ENCODE measurements at regions not wholly inside any gene's neighbourhood (a gene's known extent, or its start where the extent isn't known, plus 50 kb on each side); places are given as distances from the start of the nearest gene placed in this dataset.

- intact Hi-C loops (cut with DNase I): no loop called here
- no peaks in the 10 kb centered on the region for H3K27me3 ChIP-seq
- FAIRE-seq (no peak), ATAC-seq (no peak), DNase-seq (no peak)
- no peaks in the 10 kb centered on the region for H3K36me3 ChIP-seq
- no peaks in the 10 kb centered on the region for H3K9me3 ChIP-seq
- WGBS, 2 donors: 61 to 67% methylated on average over 3 of the region's 3 CpGs
- H3K4me1 ChIP-seq: no peaks in the 10 kb centered on the region
- TF ChIP-seq CTCF (IDR thresholded peaks at IDR 0.05): no peak
- no peak overlapping the region for H3K27ac ChIP-seq
- no peak overlapping the region for H3K4me3 ChIP-seq
Observed at GRCh38 chr16:76661691-76662235, 384.6 kb downstream of the CNTNAP4 start.

- no peak overlapping the region for H3K27ac ChIP-seq
- FAIRE-seq: no peak
Observed at GRCh38 chr16:76665571-76666275, 388.5 kb downstream of the CNTNAP4 start.

GRCh38 chr16:76668207-76668725 lies 391.1 kb downstream of the CNTNAP4 start:
- 80 to 87% methylated on average over 8 of the region's 8 CpGs for WGBS, 2 donors
- intact Hi-C loops (cut with DNase I): no loop called here
- Histone ChIP-seq H3K9me3 (no peaks in the 10 kb centered on the region), H3K4me3 (no peak overlapping the region), H3K36me3 (no peaks in the 10 kb centered on the region), H3K27ac (no peak overlapping the region), H3K4me1 (no peaks in the 10 kb centered on the region), H3K27me3 (no peaks in the 10 kb centered on the region)
- ATAC-seq (no peak), FAIRE-seq (no peak), DNase-seq (no peak)
- TF ChIP-seq CTCF (IDR thresholded peaks at IDR 0.05): no peak

More at GRCh38 chr16:76665571-76666275, 388.5 kb downstream of the CNTNAP4 start:
- ATAC-seq (no peak), DNase-seq (no peak)
- TF ChIP-seq CTCF (IDR thresholded peaks at IDR 0.05): no peak
- Histone ChIP-seq H3K4me1 (no peaks in the 10 kb centered on the region), H3K27me3 (no peaks in the 10 kb centered on the region), H3K9me3 (no peaks in the 10 kb centered on the region), H3K36me3 (no peaks in the 10 kb centered on the region), H3K4me3 (no peak overlapping the region)
- intact Hi-C loops (cut with DNase I): no loop called here
- 46% methylated on average over 4 of the region's 4 CpGs for WGBS, 2 donors

- Histone ChIP-seq H3K27ac (no peak overlapping the region), H3K4me3 (no peak overlapping the region), H3K4me1 (no peaks in the 10 kb centered on the region), H3K9me3 (no peaks in the 10 kb centered on the region), H3K36me3 (no peaks in the 10 kb centered on the region), H3K27me3 (no peaks in the 10 kb centered on the region)
- no peak for DNase-seq
- no peak for TF ChIP-seq CTCF (IDR thresholded peaks at IDR 0.05)
- FAIRE-seq: no peak
- intact Hi-C loops (cut with DNase I): no loop called here
- no peak for ATAC-seq
- WGBS, 2 donors: 77 to 87% methylated on average over 3 of the region's 3 CpGs
Observed at GRCh38 chr16:76669288-76669687, 392.1 kb downstream of the CNTNAP4 start.
